Loucy (cell line): ENCODE measurements at regions not wholly inside any gene's neighbourhood (a gene's known extent, or its start where the extent isn't known, plus 50 kb on each side); places are given as distances from the start of the nearest gene placed in this dataset.

Experiments
- H2AFZ ChIP-seq: fragments of 200-600 bp; sonication (generic); 2 replicates; pipeline ENCODE4 v1.6.0; 2016; ENCODE audit warnings: antibody characterized with exemption, mild to moderate bottlenecking, low read length, moderate library complexity
- H3F3A ChIP-seq: fragments of 200-600 bp; 2 replicates; pipeline ENCODE4 v1.6.0; 2016; ENCODE audit warnings: antibody characterized with exemption, low read depth, mild to moderate bottlenecking
- H3K27me3 ChIP-seq: fragments of 200-600 bp; sonication (generic); 2 replicates; pipeline ENCODE4 v1.6.1; 2014; ENCODE audit warnings: low read length, mild to moderate bottlenecking; ENCODE audit not compliant: insufficient read depth, poor library complexity, severe bottlenecking
- H3K36me3 ChIP-seq: fragments of 200-600 bp; sonication (generic); 2 replicates; pipeline ENCODE4 v1.6.1; 2016; ENCODE audit warnings: low read length; ENCODE audit not compliant: insufficient read depth
- H3K4me1 ChIP-seq: fragments of 200-600 bp; sonication (generic); 2 replicates; pipeline ENCODE4 v1.5.1; 2014; ENCODE audit warnings: low read length, mild to moderate bottlenecking; ENCODE audit not compliant: insufficient read depth, poor library complexity, severe bottlenecking
- H3K4me2 ChIP-seq: fragments of 200-600 bp; sonication (generic); 2 replicates; pipeline ENCODE4 v1.6.0; 2014; ENCODE audit warnings: antibody characterized with exemption, low read length, low read depth, mild to moderate bottlenecking; ENCODE audit not compliant: poor library complexity, severe bottlenecking
- H3K4me3 ChIP-seq: fragments of 200-600 bp; sonication (generic); 2 replicates; pipeline ENCODE4 v1.5.1; 2014; ENCODE audit warnings: low read length, mild to moderate bottlenecking, mixed read lengths; ENCODE audit not compliant: poor library complexity, severe bottlenecking
- H3K79me2 ChIP-seq: fragments of 200-600 bp; sonication (generic); 2 replicates; pipeline ENCODE4 v1.6.1; 2014; ENCODE audit warnings: low read length; ENCODE audit not compliant: insufficient read depth
- H3K9ac ChIP-seq: fragments of 200-600 bp; sonication (generic); 2 replicates; pipeline ENCODE4 v1.6.0; 2014; ENCODE audit warnings: mild to moderate bottlenecking, low read depth, low read length, moderate library complexity; ENCODE audit not compliant: poor library complexity, severe bottlenecking
- H3K9me2 ChIP-seq: fragments of 200-600 bp; sonication (generic); replicated peaks from 2 replicates; pipeline ENCODE4 v1.6.1; 2016; ENCODE audit warnings: low read depth, low read length, mixed read lengths
- H3K9me3 ChIP-seq: fragments of 200-600 bp; sonication (generic); 2 replicates; pipeline ENCODE4 v1.6.1; 2014; ENCODE audit warnings: mild to moderate bottlenecking, antibody characterized with exemption, low read length, low read depth; ENCODE audit not compliant: insufficient read depth
- H4K20me1 ChIP-seq: fragments of 200-600 bp; sonication (generic); 2 replicates; pipeline ENCODE4 v1.6.0; 2014; ENCODE audit warnings: antibody characterized with exemption, low read length, mild to moderate bottlenecking; ENCODE audit not compliant: insufficient read depth, poor library complexity, severe bottlenecking
- EZH2phosphoT487 ChIP-seq: fragments of 200-600 bp; IDR thresholded peaks from 2 replicates; pipeline ENCODE4 v1.6.1; 2018; ENCODE audit warnings: antibody characterized with exemption, mild to moderate bottlenecking, moderate library complexity, borderline replicate concordance
- TF ChIP-seq, protein P1 (sequence below): fragments of 200-600 bp; sonication (generic); conservative IDR thresholded peaks from 2 replicates; pipeline ENCODE4 v1.5.1; 2014; ENCODE audit warnings: mild to moderate bottlenecking, antibody characterized with exemption, low read length

DNA sequence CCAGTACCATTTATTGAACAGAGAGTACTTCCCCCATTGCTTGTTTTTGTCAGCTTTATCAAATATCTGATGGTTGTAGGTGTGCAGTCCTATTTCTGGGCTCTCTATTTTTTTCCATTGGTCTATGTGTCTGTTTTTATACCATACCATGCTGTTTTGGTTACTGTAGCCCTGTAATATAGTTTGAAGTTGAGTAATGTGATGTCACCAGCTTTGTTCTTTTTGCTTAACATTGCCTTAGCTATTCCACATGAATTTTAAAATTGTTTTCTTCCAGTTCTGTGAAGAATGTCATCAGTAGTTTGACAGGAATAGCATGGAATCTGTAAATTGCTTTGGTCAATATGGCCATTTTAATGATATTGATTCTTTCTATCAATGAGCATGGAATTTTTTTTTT lies 140.5 kb upstream of the RHOBTB1 start:
- H3K27me3 ChIP-seq: no peaks in the 10 kb centered on the region
- peaks cover 5% of the 10 kb centered on the region for H3K4me1 ChIP-seq
- H4K20me1 ChIP-seq: no peaks in the 10 kb centered on the region
- no peak overlapping the region for H3K9ac ChIP-seq
- no peak overlapping the region for H3K4me2 ChIP-seq
- H3K79me2 ChIP-seq: no peaks in the 10 kb centered on the region
- no peaks in the 10 kb centered on the region for H3K9me2 ChIP-seq
- no peaks in the 10 kb centered on the region for H3F3A ChIP-seq
- no peak overlapping the region for H2AFZ ChIP-seq
- no peaks in the 10 kb centered on the region for H3K36me3 ChIP-seq
- H3K4me3 ChIP-seq: no peak overlapping the region
- no peak for TF ChIP-seq EZH2phosphoT487
- no peaks in the 10 kb centered on the region; the same call in 1 of the 2 replicates for H3K9me3 ChIP-seq

DNA sequence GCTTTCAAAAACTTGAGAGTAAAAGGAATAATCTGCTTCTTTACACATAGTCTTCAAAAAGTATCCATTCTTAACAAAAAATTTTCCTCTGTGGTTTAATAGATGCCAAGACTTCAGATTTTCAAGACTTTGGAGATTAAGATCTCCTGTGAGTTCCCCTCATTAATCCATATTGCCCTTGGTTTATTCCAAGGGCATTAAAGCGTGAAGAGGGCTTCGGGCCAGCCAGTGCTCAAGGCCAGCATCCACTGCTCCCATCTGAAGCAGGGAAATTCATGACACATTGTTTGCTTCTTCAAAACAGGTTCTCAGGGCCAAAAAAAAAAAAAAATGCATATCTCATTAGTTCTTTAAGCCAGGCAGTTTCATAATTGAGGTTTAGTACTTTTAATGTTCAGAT lies 137.3 kb upstream of the RHOBTB1 start:
- Histone ChIP-seq H3K36me3 (no peaks in the 10 kb centered on the region), H3K27me3 (no peaks in the 10 kb centered on the region), H3K9ac (no peak overlapping the region), H3F3A (no peaks in the 10 kb centered on the region), H3K4me2 (no peak overlapping the region), H3K79me2 (no peaks in the 10 kb centered on the region), H2AFZ (no peak overlapping the region), H4K20me1 (no peaks in the 10 kb centered on the region), H3K9me3 (no peaks in the 10 kb centered on the region; the same call in 1 of the 2 replicates), H3K4me1 (no peaks in the 10 kb centered on the region), H3K4me3 (no peak overlapping the region), H3K9me2 (no peaks in the 10 kb centered on the region)
- no peak for TF ChIP-seq EZH2phosphoT487
- TF ChIP-seq, protein P1, sequence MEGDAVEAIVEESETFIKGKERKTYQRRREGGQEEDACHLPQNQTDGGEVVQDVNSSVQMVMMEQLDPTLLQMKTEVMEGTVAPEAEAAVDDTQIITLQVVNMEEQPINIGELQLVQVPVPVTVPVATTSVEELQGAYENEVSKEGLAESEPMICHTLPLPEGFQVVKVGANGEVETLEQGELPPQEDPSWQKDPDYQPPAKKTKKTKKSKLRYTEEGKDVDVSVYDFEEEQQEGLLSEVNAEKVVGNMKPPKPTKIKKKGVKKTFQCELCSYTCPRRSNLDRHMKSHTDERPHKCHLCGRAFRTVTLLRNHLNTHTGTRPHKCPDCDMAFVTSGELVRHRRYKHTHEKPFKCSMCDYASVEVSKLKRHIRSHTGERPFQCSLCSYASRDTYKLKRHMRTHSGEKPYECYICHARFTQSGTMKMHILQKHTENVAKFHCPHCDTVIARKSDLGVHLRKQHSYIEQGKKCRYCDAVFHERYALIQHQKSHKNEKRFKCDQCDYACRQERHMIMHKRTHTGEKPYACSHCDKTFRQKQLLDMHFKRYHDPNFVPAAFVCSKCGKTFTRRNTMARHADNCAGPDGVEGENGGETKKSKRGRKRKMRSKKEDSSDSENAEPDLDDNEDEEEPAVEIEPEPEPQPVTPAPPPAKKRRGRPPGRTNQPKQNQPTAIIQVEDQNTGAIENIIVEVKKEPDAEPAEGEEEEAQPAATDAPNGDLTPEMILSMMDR: no peak

DNA sequence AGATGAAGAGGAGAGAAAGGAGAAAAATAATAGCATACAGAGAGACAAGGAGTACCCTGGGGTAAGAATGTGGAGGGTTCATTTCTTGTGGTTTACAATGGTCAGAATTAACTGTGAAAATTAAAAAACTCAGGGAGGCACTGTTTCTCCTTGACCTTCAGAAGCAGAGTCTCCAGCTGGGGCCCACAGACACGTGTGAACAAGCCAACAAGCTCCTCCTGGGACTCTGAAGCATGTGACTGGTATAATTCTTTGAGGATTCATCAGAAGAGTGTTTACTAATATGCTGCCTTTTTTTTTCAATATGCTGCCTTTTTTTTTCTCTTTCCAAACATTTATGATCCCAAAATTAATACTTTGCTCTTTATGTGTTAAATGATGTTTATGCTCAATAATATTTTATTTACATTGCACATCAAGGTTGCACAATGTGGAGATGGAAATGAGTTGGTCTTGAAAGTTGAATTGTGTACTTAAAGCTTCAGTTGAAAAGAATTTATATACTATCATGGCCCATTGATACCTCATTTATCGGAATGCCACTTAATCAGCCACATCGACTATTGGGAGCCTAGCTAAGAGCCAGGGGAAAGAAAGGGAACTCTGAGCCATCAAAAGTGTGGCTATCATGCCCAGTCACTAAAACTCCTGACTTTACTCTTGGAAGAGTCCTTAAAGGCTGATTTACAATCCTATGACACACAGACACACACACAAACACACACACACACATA lies 134.7 kb upstream of the RHOBTB1 start:
- TF ChIP-seq, protein P1: no peak
- TF ChIP-seq EZH2phosphoT487: no peak
- no peaks in the 10 kb centered on the region for H3K27me3 ChIP-seq
- H3K9me2 ChIP-seq: no peaks in the 10 kb centered on the region
- no peaks in the 10 kb centered on the region for H3K4me1 ChIP-seq
- H3K36me3 ChIP-seq: no peaks in the 10 kb centered on the region
- no peaks in the 10 kb centered on the region for H3K79me2 ChIP-seq
- H3K9me3 ChIP-seq: no peaks in the 10 kb centered on the region
- H3K9ac ChIP-seq: no peak overlapping the region
- H3K4me2 ChIP-seq: no peak overlapping the region
- H3F3A ChIP-seq: no peaks in the 10 kb centered on the region
- no peaks in the 10 kb centered on the region for H4K20me1 ChIP-seq
- H3K4me3 ChIP-seq: no peak overlapping the region
- H2AFZ ChIP-seq: no peak overlapping the region
